ENCODE measurements at regions not wholly inside any gene's neighbourhood (a gene's known extent, or its start where the extent isn't known, plus 50 kb on each side); places are given as distances from the start of the nearest gene placed in this dataset.

GRCh38 chr1:209248649-209249279, 334.8 kb upstream of the CAMK1G start:
- peak; percentile 87 for DNase-seq

DNA sequence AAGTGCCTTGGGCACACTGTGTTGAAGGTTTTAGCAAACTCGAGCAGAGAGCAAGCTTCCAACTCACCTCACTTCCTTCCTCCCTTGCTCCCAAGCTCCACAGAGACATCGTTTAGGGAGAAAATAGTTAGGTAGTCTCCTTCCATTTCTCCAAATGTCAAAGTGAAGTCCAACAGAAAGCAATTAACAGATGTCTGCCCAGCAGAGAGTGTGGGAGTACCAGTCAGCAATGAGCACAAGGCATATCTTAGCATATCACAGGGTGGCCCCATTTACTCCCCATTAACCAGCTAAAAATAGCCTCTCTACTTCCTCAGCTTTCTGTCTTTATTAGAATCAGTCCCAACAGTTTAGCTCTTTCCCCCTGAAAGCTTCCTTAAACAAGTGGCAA, 334.2 kb upstream of the CAMK1G start:
- no peak for DNase-seq

GRCh38 chr1:209249785-209250440, 333.6 kb upstream of the CAMK1G start:
- DNase-seq, result peak; percentile 32

DNA sequence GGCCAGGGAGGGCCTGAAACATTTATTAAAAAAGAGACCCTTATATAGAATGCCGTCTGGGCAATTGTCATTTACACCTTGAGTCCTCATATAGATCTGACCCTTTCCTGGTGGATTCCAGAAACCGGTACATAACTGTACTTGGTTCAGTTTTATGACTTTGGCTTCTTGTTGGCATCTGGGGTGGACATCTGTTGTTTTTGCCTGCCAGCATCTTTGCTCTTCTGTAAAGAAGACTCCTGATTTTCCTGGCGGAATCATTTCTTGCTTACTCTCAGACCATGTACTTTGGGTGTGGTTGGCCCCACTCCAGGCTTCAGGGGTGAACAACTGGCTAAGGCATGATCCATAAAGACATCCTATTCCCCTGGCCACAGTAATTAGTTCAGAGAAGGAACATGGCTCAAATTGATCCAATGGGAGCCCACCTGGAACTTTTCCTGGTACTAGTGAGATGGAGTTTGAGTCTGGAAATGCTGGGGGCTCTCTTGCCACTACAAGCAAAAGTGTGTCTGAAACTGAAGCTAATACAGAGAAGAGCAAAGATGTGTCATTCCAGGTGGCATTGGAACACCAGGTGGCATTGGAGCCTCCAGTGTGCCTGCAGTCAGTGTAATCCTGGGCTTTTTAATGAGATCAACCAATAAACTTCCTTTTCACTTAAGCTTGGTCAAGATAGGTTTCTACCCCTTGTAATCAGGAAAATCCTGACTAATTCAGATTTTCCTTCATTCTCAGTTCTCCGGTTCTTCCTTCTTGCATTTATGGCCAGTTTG, 332.5 kb upstream of the CAMK1G start:
- DNase-seq, result peak; percentile 50

DNA sequence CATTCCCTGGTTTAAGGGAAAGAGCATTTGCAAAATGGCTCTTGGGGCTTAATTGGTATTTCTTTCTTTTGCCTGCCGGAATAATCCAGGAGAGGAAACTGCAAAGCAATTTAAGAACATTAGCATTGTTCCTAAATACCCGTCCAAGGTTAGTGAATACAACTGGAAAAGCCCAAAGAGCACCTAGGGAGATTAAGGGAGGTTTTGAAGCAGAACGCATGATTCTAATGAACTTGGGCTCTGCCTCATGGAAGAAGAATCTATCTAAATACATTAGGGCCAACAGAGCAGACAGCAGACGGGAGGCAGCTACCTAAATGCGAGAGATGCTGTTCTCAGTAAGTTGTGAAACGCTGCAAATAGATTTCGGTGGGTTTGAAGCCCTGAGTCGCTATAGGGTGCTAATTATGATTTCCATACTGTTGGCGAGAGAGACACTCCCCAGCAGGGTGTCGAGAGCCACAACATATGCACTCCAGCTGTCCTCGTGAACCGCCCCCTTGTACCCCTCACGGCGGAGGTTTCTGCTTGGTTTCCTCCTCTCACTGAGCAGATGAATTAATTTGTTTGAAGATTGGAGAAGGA, 326.7 kb upstream of the CAMK1G start:
- DNase-seq, result no peak

- DNase-seq, result no peak
These were observed 326.1 kb upstream of the CAMK1G start for GRCh38 chr1:209257454-209257853.

DNA sequence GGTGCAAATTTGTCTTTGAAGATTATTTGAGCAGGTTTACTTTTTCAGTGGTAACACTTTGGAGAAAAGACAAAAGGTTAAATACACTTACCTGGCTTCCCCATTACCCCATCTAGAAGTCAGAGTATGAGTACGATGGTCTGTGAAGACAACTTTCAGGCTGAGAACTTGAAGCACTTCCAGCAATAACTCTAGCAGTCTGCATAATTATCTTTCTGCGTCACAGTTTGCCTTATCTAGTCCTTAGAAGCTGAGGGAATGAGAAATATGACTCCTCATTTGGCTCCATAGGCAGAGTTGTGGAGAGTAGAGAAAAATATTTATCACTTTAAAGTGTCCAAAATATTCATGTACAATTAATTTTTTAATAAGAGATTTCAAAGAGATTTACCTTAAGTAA, 323.4 kb upstream of the CAMK1G start:
- no peak for DNase-seq

- DNase-seq, result no peak
These were observed 320.9 kb upstream of the CAMK1G start for GRCh38 chr1:209262631-209263030.

GRCh38 chr1:209265301-209265700, 318.2 kb upstream of the CAMK1G start:
- peak; percentile 18 for DNase-seq

DNA sequence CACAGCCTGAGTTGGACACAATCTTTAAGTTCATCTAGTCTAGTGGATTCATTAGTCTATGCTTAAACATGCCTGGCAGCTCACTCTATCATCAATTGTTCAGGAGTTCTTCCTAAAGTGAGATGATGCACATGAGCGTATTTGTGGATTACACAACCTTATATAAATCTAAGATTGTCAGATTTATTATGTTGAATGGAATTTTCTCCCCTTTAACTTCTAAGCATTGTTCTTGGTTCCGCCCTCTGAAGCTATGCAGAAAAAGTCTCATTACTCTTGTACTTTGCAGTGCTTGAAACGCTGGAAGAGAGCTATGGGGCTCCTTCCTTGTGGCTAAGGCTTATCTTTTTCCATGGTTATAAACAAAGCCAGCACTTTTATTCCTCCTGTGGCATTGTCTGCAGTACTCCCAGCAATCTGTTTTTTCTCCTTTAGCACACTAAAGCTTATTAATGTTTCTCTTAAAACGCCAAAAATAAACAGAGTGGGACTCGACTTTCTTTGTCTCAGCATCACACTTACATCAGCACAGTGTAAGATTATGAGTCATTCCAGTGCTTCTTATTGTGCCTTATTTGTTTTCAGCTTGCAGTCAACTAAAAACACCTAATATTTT, 316.8 kb upstream of the CAMK1G start:
- DNase-seq, result no peak

- DNase-seq, result no peak
These were observed 315.5 kb upstream of the CAMK1G start for GRCh38 chr1:209267968-209268367.

GRCh38 chr1:209268479-209268878, 315.0 kb upstream of the CAMK1G start:
- no peak for DNase-seq

GRCh38 chr1:209276321-209276720, 307.2 kb upstream of the CAMK1G start:
- DNase-seq, result no peak

- no peak for DNase-seq
These were observed 305.9 kb upstream of the CAMK1G start for GRCh38 chr1:209277662-209278061.

GRCh38 chr1:209291715-209292114, 291.8 kb upstream of the CAMK1G start:
- no peak for DNase-seq

GRCh38 chr1:209302779-209303568, 280.5 kb upstream of the CAMK1G start:
- DNase-seq, result no peak

- DNase-seq, result no peak
These were observed 279.3 kb upstream of the CAMK1G start for GRCh38 chr1:209304166-209304565.

DNA sequence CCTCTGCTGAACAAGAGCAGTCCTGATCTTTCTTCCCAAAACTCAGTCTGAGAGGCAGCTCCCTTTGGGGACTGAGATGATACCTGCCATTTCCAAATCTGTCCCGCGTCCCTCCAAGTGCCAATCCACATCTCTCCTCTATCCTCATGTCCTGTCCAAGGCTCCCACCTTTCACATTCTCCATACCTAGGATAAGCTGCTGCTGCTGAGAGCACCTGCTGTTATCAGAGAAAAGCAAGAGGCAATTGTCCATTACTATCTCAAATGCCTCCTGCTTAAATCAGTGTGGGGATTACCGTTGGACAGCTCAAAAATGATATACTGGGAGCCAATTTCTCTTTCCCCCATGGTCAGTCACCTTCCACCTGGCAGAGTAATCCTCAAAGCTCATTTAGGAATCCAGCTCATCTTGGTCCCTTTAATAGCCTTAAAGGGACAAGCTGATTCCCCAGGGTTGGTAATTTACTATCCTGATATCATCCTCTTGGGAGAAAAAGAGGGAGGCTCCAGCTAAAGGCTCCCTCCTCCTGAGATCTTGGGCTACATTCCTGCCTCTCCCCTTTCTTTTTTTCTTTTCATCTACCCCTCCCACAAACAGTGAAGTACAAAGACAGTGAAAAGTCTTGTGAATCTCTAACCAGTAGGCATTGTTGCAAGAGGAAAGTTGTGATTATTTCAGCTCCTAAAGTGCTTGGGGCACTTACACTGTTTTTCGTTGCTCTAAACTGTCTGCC, 278.1 kb upstream of the CAMK1G start:
- no peak for DNase-seq

DNA sequence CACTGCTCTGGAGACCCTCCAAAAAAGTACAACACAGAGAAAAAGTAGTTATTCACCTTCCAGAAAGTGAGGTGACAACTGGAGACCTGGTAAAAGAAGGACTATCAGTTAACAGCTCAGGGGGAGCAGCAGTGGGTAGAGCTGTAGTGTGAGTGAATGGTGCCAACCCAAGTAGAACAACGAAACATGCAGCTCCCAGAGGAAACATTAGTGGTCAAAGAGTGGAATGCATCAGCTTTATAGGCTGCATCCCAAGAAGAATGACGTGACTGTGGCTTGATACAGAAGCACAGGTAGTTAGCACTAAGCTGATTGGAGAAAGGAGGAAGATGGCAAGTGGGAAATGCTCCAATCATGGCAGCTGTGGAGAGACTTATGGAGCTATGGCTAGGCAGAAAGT, 275.7 kb upstream of the CAMK1G start:
- DNase-seq, result no peak

DNA sequence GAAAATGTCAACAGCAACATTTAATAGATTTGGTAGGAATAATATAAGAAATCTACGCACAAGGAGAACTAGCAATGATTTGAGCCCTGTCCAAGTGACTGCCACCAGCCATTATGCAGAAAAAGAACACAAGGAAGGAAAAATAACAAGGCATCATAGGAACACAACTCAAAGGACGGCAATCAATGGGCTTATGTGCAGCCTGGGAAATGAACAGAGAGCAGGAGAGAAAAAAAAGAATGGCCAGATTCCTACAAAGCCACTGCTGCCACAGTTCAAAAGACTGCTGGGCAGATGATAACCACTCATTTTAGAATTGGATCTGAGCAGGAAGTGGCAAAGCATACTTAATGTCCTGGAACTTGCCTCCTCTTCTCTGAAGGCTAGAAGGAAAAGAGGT, 274.3 kb upstream of the CAMK1G start:
- no peak for DNase-seq

DNA sequence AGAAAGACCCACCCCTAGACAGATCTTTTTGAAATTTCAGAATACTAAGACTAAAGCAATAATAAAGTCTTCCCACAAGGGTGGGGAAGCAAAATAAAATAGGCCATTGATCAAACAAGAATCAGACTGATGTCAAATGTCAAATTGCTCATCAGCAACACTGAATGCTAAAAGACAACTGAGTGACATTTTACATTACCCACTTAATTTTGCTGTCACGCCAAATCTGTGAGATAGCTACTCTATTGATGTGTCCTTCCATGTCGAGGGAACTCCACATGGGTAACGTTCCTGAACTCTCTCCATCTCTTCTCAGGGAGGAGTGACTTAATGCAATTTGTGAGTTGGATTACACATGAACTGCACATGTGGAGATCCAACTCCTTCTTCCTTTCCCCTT, 271.7 kb upstream of the CAMK1G start:
- no peak for DNase-seq

- no peak for DNase-seq
These were observed 266.6 kb upstream of the CAMK1G start for GRCh38 chr1:209316929-209317328.
